ENCODE measurements at regions not wholly inside any gene's neighbourhood (a gene's known extent, or its start where the extent isn't known, plus 50 kb on each side); places are given as distances from the start of the nearest gene placed in this dataset.

DNA sequence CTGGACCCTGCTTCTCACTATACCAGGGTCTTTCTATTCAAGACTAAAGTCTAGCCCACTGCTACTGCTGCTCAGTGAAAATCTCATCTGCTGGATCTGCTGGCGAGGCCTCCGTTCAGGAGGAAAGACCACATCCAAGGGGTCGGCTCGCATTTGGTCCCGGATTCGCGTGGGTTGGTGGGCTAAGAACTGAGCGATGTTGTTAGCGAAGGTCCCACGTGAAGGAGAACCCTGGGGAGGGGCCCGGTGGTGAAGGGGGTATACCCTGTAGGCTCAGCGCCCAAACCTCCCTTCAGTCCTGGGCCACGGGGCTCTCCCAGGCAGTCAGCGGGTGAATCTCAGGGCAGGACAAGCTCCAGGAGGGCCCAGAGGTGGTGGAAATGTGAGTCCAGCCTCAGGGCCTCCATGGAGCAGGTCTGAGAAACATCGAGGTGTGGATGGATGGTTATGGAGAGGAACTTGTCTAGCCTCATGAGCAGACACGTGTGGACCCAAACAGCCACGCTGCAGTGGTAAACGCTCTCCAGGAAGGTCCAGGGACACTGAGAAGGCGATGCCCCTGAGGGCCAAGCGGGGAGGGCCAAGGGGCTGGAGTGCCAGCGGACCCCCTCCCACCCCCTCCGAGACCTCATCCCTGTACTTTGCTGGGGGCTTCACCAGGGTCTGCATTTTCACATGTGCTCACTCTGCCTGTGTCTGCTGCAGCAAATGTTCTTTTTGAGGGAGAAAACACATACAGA, 152.3 kb downstream of the CTTN start:
- no peaks in the 10 kb centered on the region for H3K27me3 ChIP-seq (ENCODE audit: insufficient read depth, poor library complexity, severe bottlenecking)
- no peaks in the 10 kb centered on the region for H3K36me3 ChIP-seq (ENCODE audit: low read depth)
- TF ChIP-seq, protein P1, sequence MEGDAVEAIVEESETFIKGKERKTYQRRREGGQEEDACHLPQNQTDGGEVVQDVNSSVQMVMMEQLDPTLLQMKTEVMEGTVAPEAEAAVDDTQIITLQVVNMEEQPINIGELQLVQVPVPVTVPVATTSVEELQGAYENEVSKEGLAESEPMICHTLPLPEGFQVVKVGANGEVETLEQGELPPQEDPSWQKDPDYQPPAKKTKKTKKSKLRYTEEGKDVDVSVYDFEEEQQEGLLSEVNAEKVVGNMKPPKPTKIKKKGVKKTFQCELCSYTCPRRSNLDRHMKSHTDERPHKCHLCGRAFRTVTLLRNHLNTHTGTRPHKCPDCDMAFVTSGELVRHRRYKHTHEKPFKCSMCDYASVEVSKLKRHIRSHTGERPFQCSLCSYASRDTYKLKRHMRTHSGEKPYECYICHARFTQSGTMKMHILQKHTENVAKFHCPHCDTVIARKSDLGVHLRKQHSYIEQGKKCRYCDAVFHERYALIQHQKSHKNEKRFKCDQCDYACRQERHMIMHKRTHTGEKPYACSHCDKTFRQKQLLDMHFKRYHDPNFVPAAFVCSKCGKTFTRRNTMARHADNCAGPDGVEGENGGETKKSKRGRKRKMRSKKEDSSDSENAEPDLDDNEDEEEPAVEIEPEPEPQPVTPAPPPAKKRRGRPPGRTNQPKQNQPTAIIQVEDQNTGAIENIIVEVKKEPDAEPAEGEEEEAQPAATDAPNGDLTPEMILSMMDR (IDR thresholded peaks at IDR 0.05; ENCODE audit: poor library complexity, severe bottlenecking): no peak
- no peaks in the 10 kb centered on the region for H3K4me1 ChIP-seq (ENCODE audit: insufficient read depth, poor library complexity, severe bottlenecking)
- no peak for ATAC-seq (ENCODE audit: low read depth)
- no peak overlapping the region for H3K4me3 ChIP-seq (ENCODE audit: severe bottlenecking)
- no peak overlapping the region for H3K27ac ChIP-seq (ENCODE audit: poor library complexity, severe bottlenecking)
- DNase-seq (ENCODE audit: low spot score): no peak
- H3K9me3 ChIP-seq (ENCODE audit: severe bottlenecking): no peaks in the 10 kb centered on the region

- no peaks in the 10 kb centered on the region for H3K27me3 ChIP-seq (ENCODE audit: insufficient read depth, poor library complexity, severe bottlenecking)
- DNase-seq (ENCODE audit: low spot score) (no peak), ATAC-seq (ENCODE audit: low read depth) (no peak)
- TF ChIP-seq, protein P1 (IDR thresholded peaks at IDR 0.05; ENCODE audit: poor library complexity, severe bottlenecking): no peak
- H3K9me3 ChIP-seq (ENCODE audit: severe bottlenecking): no peaks in the 10 kb centered on the region
- H3K36me3 ChIP-seq (ENCODE audit: low read depth): no peaks in the 10 kb centered on the region
- no peak overlapping the region for H3K27ac ChIP-seq (ENCODE audit: poor library complexity, severe bottlenecking)
- H3K4me3 ChIP-seq (ENCODE audit: severe bottlenecking): no peak overlapping the region
- no peaks in the 10 kb centered on the region for H3K4me1 ChIP-seq (ENCODE audit: insufficient read depth, poor library complexity, severe bottlenecking)
Observed at GRCh38 chr11:70551351-70552166, 153.2 kb downstream of the CTTN start.

DNA sequence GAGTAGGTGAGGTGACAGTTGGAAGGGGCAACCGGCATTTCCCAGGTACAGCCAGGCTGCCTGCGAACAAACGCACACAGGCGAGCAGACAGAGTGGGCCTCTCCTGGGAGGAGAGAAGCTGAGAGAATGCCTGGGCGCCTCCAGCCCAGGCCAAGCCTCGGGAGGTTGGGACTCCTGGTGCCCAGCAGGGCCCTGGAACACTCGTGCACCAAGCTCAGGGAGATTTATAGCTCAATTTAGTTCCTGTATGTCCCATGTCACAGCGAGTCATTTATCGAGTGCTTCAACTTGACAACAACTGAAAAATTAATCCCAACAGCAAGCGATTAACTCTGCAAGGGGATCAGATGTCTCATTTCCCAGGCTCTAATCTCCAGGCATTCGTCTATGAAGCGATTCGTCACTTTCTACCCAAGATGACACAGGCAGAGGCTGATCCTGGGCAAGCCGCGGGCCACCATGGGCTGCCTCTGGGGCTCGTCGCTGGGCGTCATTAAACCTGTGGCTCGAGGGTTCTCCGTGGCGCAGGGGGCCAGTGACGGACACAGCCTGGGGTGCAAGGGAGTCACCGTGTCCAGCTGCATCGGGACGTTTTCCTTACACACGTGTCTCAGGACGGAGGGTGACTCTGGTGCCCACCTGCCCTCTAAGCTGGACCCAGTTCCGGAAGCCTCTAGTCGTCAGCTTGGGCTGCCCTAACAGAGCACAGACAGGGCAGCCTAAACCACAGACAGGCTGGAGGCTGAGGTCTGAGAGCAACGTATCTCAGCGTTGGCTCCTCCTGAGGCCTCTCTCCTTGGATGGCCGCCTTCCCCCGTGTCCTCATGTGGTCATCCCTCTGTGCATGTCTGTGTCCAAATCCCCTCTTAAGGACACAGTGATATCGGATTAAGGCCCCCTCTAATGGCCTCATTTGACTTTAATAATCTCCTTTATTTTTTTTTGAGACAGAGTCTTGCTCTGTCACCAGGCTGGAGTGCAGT, 154.1 kb downstream of the CTTN start:
- no peaks in the 10 kb centered on the region for H3K27me3 ChIP-seq (ENCODE audit: insufficient read depth, poor library complexity, severe bottlenecking)
- ATAC-seq (ENCODE audit: low read depth): no peak

GRCh38 chr11:70555078-70555477, 156.7 kb downstream of the CTTN start:
- Histone ChIP-seq H3K36me3 (ENCODE audit: low read depth) (no peaks in the 10 kb centered on the region), H3K27ac (ENCODE audit: poor library complexity, severe bottlenecking) (no peak overlapping the region), H3K4me1 (ENCODE audit: insufficient read depth, poor library complexity, severe bottlenecking) (no peaks in the 10 kb centered on the region), H3K27me3 (ENCODE audit: insufficient read depth, poor library complexity, severe bottlenecking) (no peaks in the 10 kb centered on the region), H3K9me3 (ENCODE audit: severe bottlenecking) (no peaks in the 10 kb centered on the region), H3K4me3 (ENCODE audit: severe bottlenecking) (no peak overlapping the region)
- TF ChIP-seq, protein P1 (IDR thresholded peaks at IDR 0.05; ENCODE audit: poor library complexity, severe bottlenecking): no peak
- ATAC-seq (ENCODE audit: low read depth): no peak
- no peak for DNase-seq (ENCODE audit: low spot score)

More for the DNA sequence above, 154.1 kb downstream of the CTTN start:
- Histone ChIP-seq H3K27ac (ENCODE audit: poor library complexity, severe bottlenecking) (no peak overlapping the region), H3K9me3 (ENCODE audit: severe bottlenecking) (no peaks in the 10 kb centered on the region), H3K4me1 (ENCODE audit: insufficient read depth, poor library complexity, severe bottlenecking) (no peaks in the 10 kb centered on the region), H3K4me3 (ENCODE audit: severe bottlenecking) (no peak overlapping the region), H3K36me3 (ENCODE audit: low read depth) (no peaks in the 10 kb centered on the region)
- DNase-seq (ENCODE audit: low spot score): no peak
- TF ChIP-seq, protein P1 (IDR thresholded peaks at IDR 0.05; ENCODE audit: poor library complexity, severe bottlenecking): no peak

Measured in RWPE2 (cell line).